HCT116 (cell line): ENCODE measurements at regions not wholly inside any gene's neighbourhood (a gene's known extent, or its start where the extent isn't known, plus 50 kb on each side); places are given as distances from the start of the nearest gene placed in this dataset.

Source experiments
- ATAC-seq: fragments of 200-7000 bp; cut with Tn5 transposase; 2 replicates; pipeline ENCODE4 v1.9.1; 2020; ENCODE audit warnings: mild to moderate bottlenecking, moderate library complexity
- BruUV-seq: library from RNA; stranded (reverse); fragments of 400-500 nt; replicated peaks from 2 replicates; lab custom pipeline; 2021; lab: Mats Ljungman, UMichigan
- CTCF ChIA-PET: fragments of 300-600 bp; sonication (Branson Sonifier 250); formaldehyde crosslinking; loops from one replicate; lab custom pipeline; 2021; ENCODE audit warnings: antibody characterized with exemption; lab: Charles Lee
- POLR2A ChIA-PET: fragments of 300-600, 350-600 bp; sonication (Branson Sonifier 250); formaldehyde crosslinking; loops from one replicate; lab custom pipeline; 2021; ENCODE audit warnings: antibody characterized with exemption; lab: Charles Lee
- RAD21 ChIA-PET, 2 experiments: fragments of 300-600 bp; sonication (Branson Sonifier 250); formaldehyde crosslinking; loops; one replicate each; lab custom pipeline; 2023; ENCODE audit warnings: low total read pairs in 2 of 2; ENCODE audit not compliant: uncharacterized antibody in 2 of 2, unreplicated experiment in 2 of 2, low non-redundant PET in 1 of 2; lab: Charles Lee
- DNase-seq: peaks from one replicate; pipeline ENCODE4 v3.0.0-alpha.2; 2010; ENCODE audit warnings: low read depth, low spot score
- H2AFZ ChIP-seq: fragments of 200-600 bp; shearing (Covaris generic), sonication (generic); 2 replicates; pipeline ENCODE4 v1.6.1; 2017; ENCODE audit warnings: low read depth, mixed run types, mixed read lengths, antibody characterized with exemption, low read length; ENCODE audit not compliant: poor library complexity, severe bottlenecking
- H3K27ac ChIP-seq: 2 replicates; pipeline ENCODE4 v1.5.1; 2012; ENCODE audit warnings: low read depth, low read length
- H3K27me3 ChIP-seq: fragments of 200-600 bp; sonication (generic); 2 replicates; pipeline ENCODE4 v1.6.1; 2016; ENCODE audit warnings: mixed run types, low read length, mixed read lengths; ENCODE audit not compliant: insufficient read depth
- H3K36me3 ChIP-seq, 2 experiments: fragments of 200-500 bp in 1 of 2; fragments of 200-600 bp in 1 of 2; sonication (Bioruptor generic) in 1 of 2; sonication (generic) in 1 of 2; 2 replicates each; pipeline versions ENCODE4 v1.5.1 to v1.6.1; 2014 to 2016; ENCODE audit warnings: low read length in 2 of 2, inconsistent platforms in 1 of 2, mixed read lengths in 1 of 2, mixed run types in 1 of 2; ENCODE audit not compliant: insufficient read depth in 2 of 2, control insufficient read depth in 1 of 2
- H3K4me1 ChIP-seq, 2 experiments: fragments of 200-600 bp in 1 of 2; sonication (generic) in 1 of 2; 2 replicates each; pipeline versions ENCODE4 v1.5.1 to v1.6.1; 2012 to 2017; ENCODE audit warnings: low read length in 2 of 2, inconsistent platforms in 1 of 2, mild to moderate bottlenecking in 1 of 2, mixed read lengths in 1 of 2, mixed run types in 1 of 2, moderate library complexity in 1 of 2; ENCODE audit not compliant: insufficient read depth in 2 of 2, control insufficient read depth in 1 of 2
- H3K4me2 ChIP-seq: fragments of 200-600 bp; sonication (generic); 2 replicates; pipeline ENCODE4 v1.6.1; 2017; ENCODE audit warnings: mixed run types, low read length, mixed read lengths
- H3K4me3 ChIP-seq, 2 experiments: fragments of 200-600 bp in 1 of 2; sonication (generic) in 1 of 2; replicated peaks in 1 of 2; 2 replicates each; pipeline ENCODE4 v1.5.1; 2011 to 2016; ENCODE audit warnings: low read length in 2 of 2, control low read depth in 1 of 2, low read depth in 1 of 2, mild to moderate bottlenecking in 1 of 2, mixed read lengths in 1 of 2, mixed run types in 1 of 2
- H3K79me2 ChIP-seq: fragments of 200-600 bp; sonication (generic); 2 replicates; pipeline ENCODE4 v1.6.1; 2017; ENCODE audit warnings: mild to moderate bottlenecking, mixed run types, low read length, moderate library complexity, mixed read lengths; ENCODE audit not compliant: insufficient read depth
- H3K9ac ChIP-seq: fragments of 200-600 bp; sonication (generic); 2 replicates; pipeline ENCODE4 v1.6.1; 2016; ENCODE audit warnings: low read length, mixed read lengths
- H3K9me2 ChIP-seq: fragments of 200-600 bp; sonication (generic), shearing (Covaris generic); 2 replicates; pipeline ENCODE4 v1.6.1; 2017; ENCODE audit warnings: mixed run types, mild to moderate bottlenecking, moderate library complexity; ENCODE audit not compliant: insufficient read depth
- H3K9me3 ChIP-seq, 2 experiments: fragments of 200-500 bp in 1 of 2; fragments of 200-600 bp in 1 of 2; sonication (Bioruptor generic) in 1 of 2; sonication (generic) in 1 of 2; 2 replicates each; pipeline ENCODE4 v1.6.1; 2014 to 2017; ENCODE audit warnings: low read length in 2 of 2, mixed read lengths in 2 of 2, inconsistent platforms in 1 of 2, low read depth in 1 of 2, mild to moderate bottlenecking in 1 of 2, mixed run types in 1 of 2, moderate library complexity in 1 of 2; ENCODE audit not compliant: control insufficient read depth in 1 of 2, insufficient read depth in 1 of 2
- H4K20me1 ChIP-seq: fragments of 200-600 bp; sonication (generic), shearing (Covaris generic); 2 replicates; pipeline ENCODE4 v1.6.1; 2017; ENCODE audit warnings: mixed run types, mild to moderate bottlenecking, moderate library complexity; ENCODE audit not compliant: insufficient read depth
- ATF3 ChIP-seq: IDR thresholded peaks from 2 replicates; pipeline ENCODE4 v1.6.1; 2012
- CBX3 ChIP-seq: IDR thresholded peaks from 2 replicates; pipeline ENCODE4 v1.6.1; 2012; ENCODE audit warnings: low read depth
- CEBPB ChIP-seq: IDR thresholded peaks from 2 replicates; pipeline ENCODE4 v1.6.1; 2012; ENCODE audit warnings: low read depth
- EGR1 ChIP-seq: IDR thresholded peaks from 2 replicates; pipeline ENCODE4 v1.6.1; 2012; ENCODE audit warnings: low read depth
- EZH2 ChIP-seq: fragments of 200-600 bp; sonication (generic); IDR thresholded peaks from 2 replicates; pipeline ENCODE4 v1.6.1; 2017; ENCODE audit warnings: antibody characterized with exemption, mixed run types
- FOSL1 ChIP-seq: IDR thresholded peaks from 2 replicates; pipeline ENCODE4 v1.6.1; 2012; ENCODE audit warnings: low read depth
- MAX ChIP-seq: IDR thresholded peaks from 2 replicates; pipeline ENCODE4 v1.6.1; 2012
- POLR2A ChIP-seq: IDR thresholded peaks from 2 replicates; pipeline ENCODE4 v1.7.0; 2011; ENCODE audit warnings: borderline replicate concordance; ENCODE audit not compliant: insufficient read depth, insufficient read length; ENCODE audit errors: extremely low read depth
- POLR2AphosphoS5 ChIP-seq: IDR thresholded peaks from 2 replicates; pipeline ENCODE4 v1.6.1; 2011; ENCODE audit warnings: mild to moderate bottlenecking, low read depth, low read length, moderate library complexity
- RAD21 ChIP-seq: IDR thresholded peaks from 2 replicates; pipeline ENCODE4 v1.6.1; 2012; ENCODE audit warnings: low read depth, mild to moderate bottlenecking
- SIN3A ChIP-seq: IDR thresholded peaks from 2 replicates; pipeline ENCODE4 v1.6.1; 2012; ENCODE audit warnings: low read depth
- SP1 ChIP-seq: IDR thresholded peaks from 2 replicates; pipeline ENCODE4 v1.6.1; 2012; ENCODE audit warnings: low read depth
- SRF ChIP-seq: IDR thresholded peaks from 2 replicates; pipeline ENCODE4 v1.6.1; 2012; ENCODE audit warnings: low read depth
- TCF7L2 ChIP-seq: IDR thresholded peaks from 2 replicates; pipeline ENCODE4 v1.7.0; 2011; ENCODE audit warnings: borderline replicate concordance, inconsistent platforms; ENCODE audit not compliant: insufficient read depth, insufficient read length; ENCODE audit errors: extremely low read depth
- YY1 ChIP-seq: IDR thresholded peaks from 2 replicates; pipeline ENCODE4 v1.6.1; 2011; ENCODE audit warnings: low read length, low read depth, moderate library complexity, mild to moderate bottlenecking; ENCODE audit not compliant: insufficient replicate concordance; ENCODE audit errors: extremely low read depth
- ZBTB33 ChIP-seq: IDR thresholded peaks from 2 replicates; pipeline ENCODE4 v1.6.1; 2011; ENCODE audit warnings: mild to moderate bottlenecking, low read length, moderate library complexity; ENCODE audit not compliant: insufficient replicate concordance; ENCODE audit errors: extremely low read depth
- ZFX ChIP-seq: fragments of 450-650 bp; IDR thresholded peaks from 2 replicates; pipeline ENCODE4 v1.6.1; 2017
- intact Hi-C: fragments of 100-400 bp; cut with micrococcal nuclease; formaldehyde crosslinking; loops from 2 replicates; pipeline ENCODE4 v1.10.0; 2022

GRCh38 chr7:136074843-136075242, 97.7 kb upstream of the MTPN start:
- no TSS peak for BruUV-seq
- Histone ChIP-seq H3K4me2 (no peak overlapping the region), H3K4me1 (no peaks in the 10 kb centered on the region), H3K27me3 (no peaks in the 10 kb centered on the region), H3K9ac (no peak overlapping the region), H3K4me3 (no peak overlapping the region), H3K27ac (no peak overlapping the region), H3K9me3 (no peaks in the 10 kb centered on the region), H2AFZ (no peak overlapping the region), H3K36me3 (no peaks in the 10 kb centered on the region), H3K79me2 (no peaks in the 10 kb centered on the region), H3K9me2 (no peaks in the 10 kb centered on the region), H4K20me1 (no peaks in the 10 kb centered on the region)
- CTCF ChIA-PET, result no interaction called here
- RAD21 ChIA-PET, result no interaction called here
- TF ChIP-seq ZBTB33 (no peak), POLR2AphosphoS5 (no peak), CBX3 (no peak), EZH2 (no peak), SRF (no peak)
- DNase-seq, result no peak
- intact Hi-C loops, result no loop called here
- POLR2A ChIA-PET, result no interaction called here
- no peak for ATAC-seq

- intact Hi-C loops, result no loop called here
- H3K79me2 ChIP-seq, result no peaks in the 10 kb centered on the region
- H2AFZ ChIP-seq, result no peak overlapping the region
- H3K9me2 ChIP-seq, result no peaks in the 10 kb centered on the region
- no peaks in the 10 kb centered on the region for H3K36me3 ChIP-seq
- ChIA-PET POLR2A (no interaction called here), CTCF (no interaction called here), RAD21 (no interaction called here)
- no peaks in the 10 kb centered on the region for H3K9me3 ChIP-seq
- H3K4me1 ChIP-seq, result no peaks in the 10 kb centered on the region
- BruUV-seq, result no TSS peak
- no peak overlapping the region for H3K27ac ChIP-seq
- H3K9ac ChIP-seq, result no peak overlapping the region
- no peak for DNase-seq
- H3K27me3 ChIP-seq, result no peaks in the 10 kb centered on the region; the same call in 1 of the 2 replicates
- TF ChIP-seq SIN3A (no peak), ATF3 (no peak), YY1 (no peak), SRF (no peak), SP1 (no peak), RAD21 (no peak), CBX3 (no peak), FOSL1 (no peak), EZH2 (no peak), TCF7L2 (no peak), ZFX (no peak), POLR2A (no peak), EGR1 (no peak), CEBPB (no peak), MAX (no peak), ZBTB33 (no peak)
- no peak overlapping the region for H3K4me3 ChIP-seq
- H3K4me2 ChIP-seq, result no peak overlapping the region
- no peak for ATAC-seq
- H4K20me1 ChIP-seq, result no peaks in the 10 kb centered on the region
Measured at GRCh38 chr7:136072447-136072846, 95.3 kb upstream of the MTPN start.
